Psoas muscle (tissue), 7 donors: ENCODE measurements at regions not wholly inside any gene's neighbourhood (a gene's known extent, or its start where the extent isn't known, plus 50 kb on each side); places are given as distances from the start of the nearest gene placed in this dataset.
"Not testable (repeated sequence)": the region's sequence is repeated elsewhere in the genome, so short reads cannot be mapped to it uniquely, and the experiment has no call there.

ENCODE experiments used
- ATAC-seq, 4 donors: fragments of 200-7000 bp; cut with Tn5 transposase; one replicate each; pipeline ENCODE4 v1.9.1; 2020; ENCODE audit warnings: moderate library complexity in 3 of 4, mild to moderate bottlenecking in 2 of 4
- DNase-seq, 2 donors: peaks; one replicate each; pipeline ENCODE4 v3.0.0-alpha.2; 2020
- H3K27ac ChIP-seq: fragments of 200-600 bp; one replicate; pipeline ENCODE4 v1.8.0; 2022
- H3K27me3 ChIP-seq, 3 donors: fragments of 200-600 bp in 1 of 3; one replicate each; pipeline versions ENCODE4 v1.6.1 to v1.8.0; 2013 to 2022; ENCODE audit warnings: low read length in 2 of 3, mild to moderate bottlenecking in 2 of 3, moderate library complexity in 1 of 3; ENCODE audit not compliant: insufficient read depth in 3 of 3
- H3K36me3 ChIP-seq, 2 donors: fragments of 200-600 bp in 1 of 2; one replicate each; pipeline versions ENCODE4 v1.6.1 to v1.8.0; 2013 to 2022; ENCODE audit warnings: low read depth in 1 of 2, mild to moderate bottlenecking in 1 of 2, moderate library complexity in 1 of 2; ENCODE audit not compliant: insufficient read depth in 1 of 2
- H3K4me1 ChIP-seq: fragments of 200-600 bp; one replicate; pipeline ENCODE4 v1.8.0; 2022
- H3K4me3 ChIP-seq: fragments of 200-600 bp; one replicate; pipeline ENCODE4 v1.8.0; 2022; ENCODE audit warnings: mild to moderate bottlenecking
- H3K9me3 ChIP-seq: fragments of 200-600 bp; one replicate; pipeline ENCODE4 v1.8.0; 2022
- CTCF ChIP-seq: fragments of 200-600 bp; IDR thresholded peaks from one replicate; pipeline ENCODE4 v1.8.0; 2022; ENCODE audit warnings: antibody characterized with exemption
- WGBS, 3 donors: extraction: QIAGEN DNeasy Blood & Tissue Kit; methylation state at CpG; one replicate each; pipeline versions ENCODE4 v1.1.6 to v1.1.7; 2013; 5-methylcytosine and 5-hydroxymethylcytosine counted together
- intact Hi-C, 2 donors: fragments of 100-400 bp; cut with DNase I; formaldehyde crosslinking; loops; one replicate each; pipeline versions ENCODE4 v1.11.0 to v1.14.2; 2022
- donor health status: healthy with polysubstance abuse.
- donor health status: DM: no; HTN: no; CAD: no; lungs with moderate emphysema.
- donor health status: Bipolar disorder and iron deficiency.
- donor health status: healthy.
- donor health status: DM: yes; HTN: yes; CAD: no.
- donor health status: DM: no; HTN: no; CAD: no.
- donor health status: DM: yes; HTN: yes; CAD: no.

DNA sequence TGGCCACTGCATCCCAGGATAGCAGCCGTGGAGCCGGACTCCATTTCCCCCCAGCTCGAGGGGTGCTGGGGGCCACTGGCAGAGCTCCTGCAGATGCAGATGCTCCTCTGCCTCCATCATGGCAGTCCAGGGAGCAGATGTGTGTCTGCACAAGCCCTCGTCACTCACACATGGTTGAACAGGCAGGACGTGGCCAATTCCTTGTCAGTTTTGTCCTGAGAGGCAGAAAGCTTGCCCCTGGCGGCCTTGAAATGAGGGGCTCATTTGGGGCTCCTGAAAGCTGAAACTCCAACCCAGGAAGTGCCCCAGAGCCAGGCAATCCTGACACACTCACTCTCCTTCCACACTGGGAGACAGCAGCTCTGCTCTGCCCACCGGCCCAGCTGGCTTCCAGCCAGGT, 100.9 kb upstream of the C14orf180 start:
- DNase-seq = no peak
- H3K27ac ChIP-seq = no peak overlapping the region
- no peak for ATAC-seq
- 35 to 41% (median 37%) methylated on average over 7 of the region's 7 CpGs for WGBS, 3 donors
- H3K36me3 ChIP-seq = no peaks in the 10 kb centered on the region
- no peak overlapping the region for H3K4me3 ChIP-seq
- intact Hi-C loops = no loop called here
- H3K4me1 ChIP-seq = no peaks in the 10 kb centered on the region
- TF ChIP-seq CTCF = no peak
- H3K27me3 ChIP-seq = peaks cover 0 to 23% (median 12%) of the 10 kb centered on the region in 3 donors
- peaks cover 5% of the 10 kb centered on the region for H3K9me3 ChIP-seq

GRCh38 chr14:104479901-104480300, 99.7 kb upstream of the C14orf180 start:
- peaks cover 0 to 22% (median 12%) of the 10 kb centered on the region in 3 donors for H3K27me3 ChIP-seq
- no peak overlapping the region for H3K27ac ChIP-seq
- TF ChIP-seq CTCF = no peak
- H3K9me3 ChIP-seq = peaks cover 5% of the 10 kb centered on the region
- WGBS, 3 donors = 86 to 88% (median 87%) methylated on average over 10 of the region's 10 CpGs
- intact Hi-C loops = no loop called here
- no peaks in the 10 kb centered on the region for H3K36me3 ChIP-seq
- no peaks in the 10 kb centered on the region for H3K4me1 ChIP-seq
- no peak for ATAC-seq
- DNase-seq = no peak
- no peak overlapping the region for H3K4me3 ChIP-seq

GRCh38 chr14:104481323-104481722, 98.2 kb upstream of the C14orf180 start:
- intact Hi-C loops = no loop called here
- H3K36me3 ChIP-seq = no peaks in the 10 kb centered on the region
- TF ChIP-seq CTCF = no peak
- no peaks in the 10 kb centered on the region for H3K4me1 ChIP-seq
- H3K27ac ChIP-seq = no peak overlapping the region
- H3K9me3 ChIP-seq = peaks cover 5% of the 10 kb centered on the region
- no peak for DNase-seq
- H3K4me3 ChIP-seq = no peak overlapping the region
- H3K27me3 ChIP-seq = peaks cover 0 to 18% (median 10%) of the 10 kb centered on the region in 3 donors
- 92 to 96% (median 92%) methylated on average over 10 of the region's 10 CpGs for WGBS, 3 donors
- ATAC-seq = no peak

GRCh38 chr14:104482017-104482416, 97.5 kb upstream of the C14orf180 start:
- WGBS, 3 donors = 84 to 86% (median 85%) methylated on average over 7 to 9 of the region's 9 CpGs
- H3K4me3 ChIP-seq, H3K36me3 ChIP-seq, H3K27ac ChIP-seq, H3K4me1 ChIP-seq, H3K9me3 ChIP-seq, intact Hi-C loops, DNase-seq, ATAC-seq: not testable (repeated sequence)
- H3K27me3 ChIP-seq = peaks cover 0 to 18% (median 10%) of the 10 kb centered on the region in 3 donors

- Histone ChIP-seq H3K9me3 (peaks cover 5% of the 10 kb centered on the region), H3K27ac (no peak overlapping the region), H3K36me3 (no peaks in the 10 kb centered on the region), H3K4me1 (no peaks in the 10 kb centered on the region), H3K27me3 (peaks cover 0 to 4% (median 0%) of the 10 kb centered on the region in 3 donors), H3K4me3 (no peak overlapping the region)
- DNase-seq = no peak
- intact Hi-C loops = no loop called here
- no peak for TF ChIP-seq CTCF
- no peak for ATAC-seq
- WGBS, 3 donors = 78 to 82% (median 79%) methylated on average over 18 of the region's 18 CpGs
Measured at GRCh38 chr14:104486222-104486923, 93.2 kb upstream of the C14orf180 start.
